ENCODE measurements at regions not wholly inside any gene's neighbourhood (a gene's known extent, or its start where the extent isn't known, plus 50 kb on each side); places are given as distances from the start of the nearest gene placed in this dataset.
"Not testable (repeated sequence)": the region's sequence is repeated elsewhere in the genome, so short reads cannot be mapped to it uniquely, and the experiment has no call there.

DNA sequence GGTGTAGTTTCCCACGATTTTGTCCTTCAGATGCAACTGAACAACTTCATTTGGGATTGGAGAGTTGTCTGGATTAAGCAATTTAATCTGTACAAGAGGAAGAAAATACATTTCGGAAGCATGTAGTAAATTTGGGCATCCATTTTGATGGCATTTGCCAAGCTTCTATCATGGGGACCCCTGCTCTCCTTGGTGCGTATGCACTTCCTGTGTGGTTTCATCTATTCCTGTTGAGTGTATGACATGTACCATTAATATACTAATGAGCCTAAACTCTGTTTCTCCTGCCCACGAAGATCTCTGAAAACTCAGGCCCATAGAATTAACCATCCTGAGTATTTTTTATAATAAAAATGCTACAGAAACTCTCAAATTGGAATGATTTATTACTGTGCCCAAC, 105.2 kb downstream of the DDX11 start:
- TF ChIP-seq, protein P1, sequence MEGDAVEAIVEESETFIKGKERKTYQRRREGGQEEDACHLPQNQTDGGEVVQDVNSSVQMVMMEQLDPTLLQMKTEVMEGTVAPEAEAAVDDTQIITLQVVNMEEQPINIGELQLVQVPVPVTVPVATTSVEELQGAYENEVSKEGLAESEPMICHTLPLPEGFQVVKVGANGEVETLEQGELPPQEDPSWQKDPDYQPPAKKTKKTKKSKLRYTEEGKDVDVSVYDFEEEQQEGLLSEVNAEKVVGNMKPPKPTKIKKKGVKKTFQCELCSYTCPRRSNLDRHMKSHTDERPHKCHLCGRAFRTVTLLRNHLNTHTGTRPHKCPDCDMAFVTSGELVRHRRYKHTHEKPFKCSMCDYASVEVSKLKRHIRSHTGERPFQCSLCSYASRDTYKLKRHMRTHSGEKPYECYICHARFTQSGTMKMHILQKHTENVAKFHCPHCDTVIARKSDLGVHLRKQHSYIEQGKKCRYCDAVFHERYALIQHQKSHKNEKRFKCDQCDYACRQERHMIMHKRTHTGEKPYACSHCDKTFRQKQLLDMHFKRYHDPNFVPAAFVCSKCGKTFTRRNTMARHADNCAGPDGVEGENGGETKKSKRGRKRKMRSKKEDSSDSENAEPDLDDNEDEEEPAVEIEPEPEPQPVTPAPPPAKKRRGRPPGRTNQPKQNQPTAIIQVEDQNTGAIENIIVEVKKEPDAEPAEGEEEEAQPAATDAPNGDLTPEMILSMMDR (IDR thresholded peaks at IDR 0.05) = not testable (repeated sequence)
- TF ChIP-seq, protein P2, sequence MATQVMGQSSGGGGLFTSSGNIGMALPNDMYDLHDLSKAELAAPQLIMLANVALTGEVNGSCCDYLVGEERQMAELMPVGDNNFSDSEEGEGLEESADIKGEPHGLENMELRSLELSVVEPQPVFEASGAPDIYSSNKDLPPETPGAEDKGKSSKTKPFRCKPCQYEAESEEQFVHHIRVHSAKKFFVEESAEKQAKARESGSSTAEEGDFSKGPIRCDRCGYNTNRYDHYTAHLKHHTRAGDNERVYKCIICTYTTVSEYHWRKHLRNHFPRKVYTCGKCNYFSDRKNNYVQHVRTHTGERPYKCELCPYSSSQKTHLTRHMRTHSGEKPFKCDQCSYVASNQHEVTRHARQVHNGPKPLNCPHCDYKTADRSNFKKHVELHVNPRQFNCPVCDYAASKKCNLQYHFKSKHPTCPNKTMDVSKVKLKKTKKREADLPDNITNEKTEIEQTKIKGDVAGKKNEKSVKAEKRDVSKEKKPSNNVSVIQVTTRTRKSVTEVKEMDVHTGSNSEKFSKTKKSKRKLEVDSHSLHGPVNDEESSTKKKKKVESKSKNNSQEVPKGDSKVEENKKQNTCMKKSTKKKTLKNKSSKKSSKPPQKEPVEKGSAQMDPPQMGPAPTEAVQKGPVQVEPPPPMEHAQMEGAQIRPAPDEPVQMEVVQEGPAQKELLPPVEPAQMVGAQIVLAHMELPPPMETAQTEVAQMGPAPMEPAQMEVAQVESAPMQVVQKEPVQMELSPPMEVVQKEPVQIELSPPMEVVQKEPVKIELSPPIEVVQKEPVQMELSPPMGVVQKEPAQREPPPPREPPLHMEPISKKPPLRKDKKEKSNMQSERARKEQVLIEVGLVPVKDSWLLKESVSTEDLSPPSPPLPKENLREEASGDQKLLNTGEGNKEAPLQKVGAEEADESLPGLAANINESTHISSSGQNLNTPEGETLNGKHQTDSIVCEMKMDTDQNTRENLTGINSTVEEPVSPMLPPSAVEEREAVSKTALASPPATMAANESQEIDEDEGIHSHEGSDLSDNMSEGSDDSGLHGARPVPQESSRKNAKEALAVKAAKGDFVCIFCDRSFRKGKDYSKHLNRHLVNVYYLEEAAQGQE (IDR thresholded peaks at IDR 0.05; ENCODE audit: insufficient read depth in 1 of 2, low read depth in 2 of 2, low read length in 1 of 2) = not testable (repeated sequence)
